Fibroblast of pulmonary artery (primary cell): ENCODE measurements at regions not wholly inside any gene's neighbourhood (a gene's known extent, or its start where the extent isn't known, plus 50 kb on each side); places are given as distances from the start of the nearest gene placed in this dataset.

Experiments used
- DNase-seq: peaks from one replicate; pipeline ENCODE4 v3.0.0-alpha.2; 2010; ENCODE audit warnings: low read depth
- H3K4me3 ChIP-seq: replicated peaks from 2 replicates; pipeline ENCODE4 v1.5.1; 2011; ENCODE audit warnings: low read depth, mild to moderate bottlenecking, control low read depth, low read length, moderate library complexity
- TF ChIP-seq, protein P1 (sequence below): IDR thresholded peaks from 2 replicates; pipeline ENCODE4 v1.5.1; 2011; ENCODE audit warnings: mild to moderate bottlenecking, control low read depth, low read length, inconsistent platforms; ENCODE audit errors: missing control alignments

DNA sequence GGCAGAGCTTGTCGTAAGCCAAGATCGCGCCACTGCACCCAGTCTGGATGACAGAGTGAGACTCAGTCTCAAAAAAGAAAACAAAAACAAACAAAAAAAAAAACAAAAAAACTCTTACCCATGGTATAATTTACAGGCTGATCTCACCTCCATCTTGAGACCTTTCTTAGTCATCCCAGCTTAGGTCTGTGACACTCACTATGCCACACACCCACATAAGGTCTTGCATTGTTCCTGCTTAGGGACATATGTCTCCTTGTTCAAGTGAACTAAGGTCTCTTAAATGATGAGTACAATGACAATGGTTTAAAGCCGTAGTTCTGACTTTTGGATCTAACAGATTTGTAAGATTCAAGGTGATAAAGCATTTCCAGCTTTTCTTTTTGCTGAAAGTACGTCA, 360.2 kb upstream of the ARHGEF26 start:
- no peak for DNase-seq
- TF ChIP-seq, protein P1, sequence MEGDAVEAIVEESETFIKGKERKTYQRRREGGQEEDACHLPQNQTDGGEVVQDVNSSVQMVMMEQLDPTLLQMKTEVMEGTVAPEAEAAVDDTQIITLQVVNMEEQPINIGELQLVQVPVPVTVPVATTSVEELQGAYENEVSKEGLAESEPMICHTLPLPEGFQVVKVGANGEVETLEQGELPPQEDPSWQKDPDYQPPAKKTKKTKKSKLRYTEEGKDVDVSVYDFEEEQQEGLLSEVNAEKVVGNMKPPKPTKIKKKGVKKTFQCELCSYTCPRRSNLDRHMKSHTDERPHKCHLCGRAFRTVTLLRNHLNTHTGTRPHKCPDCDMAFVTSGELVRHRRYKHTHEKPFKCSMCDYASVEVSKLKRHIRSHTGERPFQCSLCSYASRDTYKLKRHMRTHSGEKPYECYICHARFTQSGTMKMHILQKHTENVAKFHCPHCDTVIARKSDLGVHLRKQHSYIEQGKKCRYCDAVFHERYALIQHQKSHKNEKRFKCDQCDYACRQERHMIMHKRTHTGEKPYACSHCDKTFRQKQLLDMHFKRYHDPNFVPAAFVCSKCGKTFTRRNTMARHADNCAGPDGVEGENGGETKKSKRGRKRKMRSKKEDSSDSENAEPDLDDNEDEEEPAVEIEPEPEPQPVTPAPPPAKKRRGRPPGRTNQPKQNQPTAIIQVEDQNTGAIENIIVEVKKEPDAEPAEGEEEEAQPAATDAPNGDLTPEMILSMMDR: no peak
- H3K4me3 ChIP-seq: no peak overlapping the region

DNA sequence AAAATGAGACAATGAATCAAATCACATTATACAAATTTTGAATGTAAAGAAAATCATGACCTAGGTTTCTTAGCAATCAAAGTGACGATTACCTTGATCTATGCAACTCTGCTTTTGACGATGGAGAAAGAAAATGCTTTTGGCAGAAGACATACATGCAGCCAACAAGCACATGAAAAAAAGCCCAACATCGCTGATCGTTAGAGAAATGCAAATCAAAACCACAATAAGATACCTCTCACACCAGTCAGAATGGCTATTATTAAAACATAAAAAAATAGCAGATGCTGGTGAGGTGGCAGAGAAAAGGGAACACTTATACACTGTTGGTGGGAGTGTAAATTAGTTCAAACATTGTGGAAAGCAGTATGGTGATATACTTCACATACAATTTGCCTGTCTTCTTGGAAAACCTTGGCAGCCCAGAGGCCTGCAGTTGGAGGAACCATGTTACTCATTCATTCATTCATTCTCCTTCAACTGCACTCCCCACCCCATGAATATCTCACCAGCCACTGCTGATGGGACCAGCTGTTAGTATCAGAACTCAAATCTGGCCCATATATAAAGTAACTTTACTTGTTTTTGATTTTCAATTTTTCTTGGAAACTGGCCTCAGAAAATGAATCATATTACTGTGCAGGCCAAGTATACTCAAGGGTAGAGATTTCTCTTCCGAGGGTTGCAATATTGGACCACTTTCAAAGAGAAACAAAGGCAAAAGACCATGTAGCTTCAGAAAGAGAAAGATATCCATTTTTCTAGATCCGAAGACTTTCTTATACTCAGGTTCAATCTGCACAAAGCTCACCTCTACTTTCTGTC, 358.6 kb upstream of the ARHGEF26 start:
- H3K4me3 ChIP-seq: no peak overlapping the region
- peak; percentile 20 for DNase-seq
- TF ChIP-seq, protein P1: no peak

DNA sequence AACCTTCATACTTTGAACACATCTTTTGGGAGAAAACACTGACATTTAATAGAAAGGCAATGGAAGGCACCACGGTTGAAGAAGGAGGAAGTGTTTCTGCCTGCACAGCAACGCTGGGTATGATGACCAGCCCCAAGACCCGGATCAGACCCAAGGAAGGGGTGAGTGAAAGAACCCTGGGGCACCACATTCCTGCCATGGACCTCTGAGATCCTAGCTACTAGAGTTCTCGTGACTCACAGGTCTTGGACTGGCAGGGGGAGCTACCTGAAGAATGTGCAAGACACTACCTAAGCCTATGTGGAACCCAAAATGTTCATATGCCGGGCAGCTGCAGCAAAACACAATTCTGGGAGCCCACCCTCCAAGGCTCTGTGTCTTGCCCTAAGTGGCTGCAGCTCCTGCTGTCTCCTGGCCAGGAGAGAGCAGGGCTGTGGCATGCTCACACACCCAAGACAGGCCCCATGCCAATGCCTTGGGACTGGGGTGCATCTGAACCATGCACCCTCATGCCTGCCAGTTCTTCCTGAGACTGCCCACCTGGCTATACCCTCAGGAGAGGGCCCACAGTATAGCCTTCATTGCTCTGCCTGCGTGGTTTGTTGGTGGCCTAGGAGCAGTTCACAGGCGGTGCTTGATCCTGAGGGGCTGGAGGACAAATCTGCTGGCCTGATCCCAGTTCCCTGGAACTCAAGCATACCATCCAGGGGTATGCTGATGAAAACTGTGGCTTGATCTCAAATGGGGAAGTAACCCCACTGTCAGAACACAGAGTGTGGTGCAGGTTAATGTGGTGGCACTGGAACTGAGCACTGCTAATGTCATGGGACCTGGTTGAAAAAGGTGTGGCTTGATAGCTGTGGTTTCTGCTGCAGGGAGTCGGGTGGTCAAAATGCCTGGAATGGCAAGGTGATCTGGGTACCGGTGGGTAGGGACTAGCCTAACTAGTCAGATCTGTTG, 353.3 kb upstream of the ARHGEF26 start:
- H3K4me3 ChIP-seq: no peak overlapping the region
- DNase-seq: no peak
- TF ChIP-seq, protein P1: no peak

DNA sequence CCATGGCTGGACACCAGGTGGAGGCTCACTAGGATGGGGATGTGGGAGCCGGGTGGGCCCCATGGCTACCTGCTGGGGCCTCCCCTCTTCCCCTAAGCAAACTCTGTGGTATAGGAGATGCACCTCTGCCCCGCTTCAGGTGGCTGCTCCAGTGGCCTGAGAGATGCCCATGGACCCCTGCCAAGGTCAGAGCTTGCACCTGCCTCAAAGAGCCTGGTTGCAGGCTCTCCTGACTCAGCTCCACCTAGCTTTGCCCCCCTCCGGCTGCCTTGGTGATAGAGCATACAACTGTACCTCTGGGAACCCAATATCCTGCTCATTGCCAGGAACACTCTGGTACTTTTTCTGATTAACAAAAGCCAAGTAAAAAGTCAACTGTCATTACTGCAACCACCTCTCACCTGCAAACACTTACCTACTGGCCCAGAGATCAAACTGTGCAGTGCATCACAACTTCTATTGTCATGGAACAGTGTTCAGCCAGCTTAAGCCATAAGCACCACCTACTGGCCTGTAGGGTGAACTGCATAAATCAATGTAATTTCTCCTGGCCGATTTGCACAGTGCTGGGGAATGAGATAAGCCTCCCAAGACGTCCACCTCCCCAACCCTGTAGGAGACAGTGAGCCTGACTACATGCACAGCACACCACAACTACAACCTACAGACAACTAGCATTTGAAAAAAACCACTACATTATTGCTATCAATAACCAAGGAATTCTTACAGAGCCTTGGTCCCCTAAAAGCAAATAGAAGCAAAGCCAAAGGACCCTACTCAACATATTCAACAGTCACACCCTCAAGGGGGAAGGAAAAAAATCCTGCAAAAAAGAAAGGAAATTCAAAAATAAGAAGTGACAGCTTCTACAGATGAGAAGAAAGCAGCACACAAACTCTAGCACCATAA, 352.4 kb upstream of the ARHGEF26 start:
- DNase-seq: peak; percentile 79
- TF ChIP-seq, protein P1: peak; percentile 94

DNA sequence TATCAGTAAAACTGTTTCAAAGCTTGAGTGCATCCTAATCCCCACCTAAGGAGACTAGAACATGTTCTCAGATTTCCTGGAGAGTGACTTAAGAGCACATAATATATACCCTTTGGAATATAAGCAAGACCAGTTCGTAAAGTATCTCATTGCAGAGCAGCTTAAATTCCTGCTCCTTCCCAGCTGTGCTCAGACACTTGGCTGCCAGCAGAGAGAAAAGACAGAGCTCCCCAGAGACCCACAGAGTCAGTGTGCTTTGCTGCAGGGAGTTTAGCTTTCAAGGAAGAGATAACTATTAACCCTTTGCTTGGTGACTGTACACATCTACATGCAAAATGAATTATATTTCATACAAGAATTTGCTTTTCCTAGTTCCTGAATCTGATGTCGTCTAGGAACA, 338.1 kb upstream of the ARHGEF26 start:
- TF ChIP-seq, protein P1: no peak
- peak; percentile 52 for DNase-seq
- H3K4me3 ChIP-seq: no peak overlapping the region

More for the DNA sequence above, 352.4 kb upstream of the ARHGEF26 start:
- H3K4me3 ChIP-seq: no peak overlapping the region
